Non-pigmented ciliary epithelial cell (primary cell): ENCODE measurements at regions not wholly inside any gene's neighbourhood (a gene's known extent, or its start where the extent isn't known, plus 50 kb on each side); places are given as distances from the start of the nearest gene placed in this dataset.
"Not testable (repeated sequence)": the region's sequence is repeated elsewhere in the genome, so short reads cannot be mapped to it uniquely, and the experiment has no call there.

Experiments
- DNase-seq: peaks from one replicate; pipeline ENCODE4 v3.0.0-alpha.2; 2010; ENCODE audit warnings: low read depth

DNA sequence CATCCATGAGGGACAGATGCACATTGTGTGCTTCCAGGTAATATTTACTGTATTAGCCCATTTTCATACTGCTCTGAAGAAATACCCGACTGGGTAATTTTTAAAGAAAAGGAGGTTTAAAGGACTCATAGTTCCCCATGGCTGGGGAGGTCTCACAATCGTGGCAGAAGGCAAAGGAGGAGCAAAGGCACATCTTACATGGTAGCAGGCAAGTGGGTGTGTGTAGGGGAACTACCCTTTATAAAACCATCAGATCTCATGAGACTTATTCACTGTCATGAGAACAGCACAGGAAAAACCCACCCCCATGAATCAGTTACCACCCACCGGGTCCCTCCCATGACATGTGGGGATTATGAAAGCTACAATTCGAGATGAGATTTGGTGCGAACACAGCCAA is 148.8 kb upstream of the FBXL17 start:
- no peak for DNase-seq

DNA sequence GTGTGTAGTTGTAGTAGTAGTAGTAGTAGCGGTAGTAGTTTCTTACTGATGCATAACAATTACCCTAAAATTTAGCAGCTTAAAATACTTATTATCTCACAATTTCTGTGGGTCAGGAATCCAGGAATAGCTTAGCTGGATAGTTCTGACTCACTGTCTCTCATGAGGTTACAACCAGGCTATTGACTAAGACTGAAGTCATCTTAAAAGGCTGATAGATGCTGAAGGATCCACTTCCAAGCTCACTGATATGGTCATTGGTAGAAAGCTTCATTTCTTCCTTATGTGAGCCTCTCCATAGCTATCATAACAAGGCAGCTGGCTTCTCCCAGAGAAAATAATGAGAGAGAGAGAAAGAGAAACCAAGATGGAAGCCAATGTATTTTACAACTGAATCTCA is 147.5 kb upstream of the FBXL17 start:
- DNase-seq = peak; percentile 28

DNA sequence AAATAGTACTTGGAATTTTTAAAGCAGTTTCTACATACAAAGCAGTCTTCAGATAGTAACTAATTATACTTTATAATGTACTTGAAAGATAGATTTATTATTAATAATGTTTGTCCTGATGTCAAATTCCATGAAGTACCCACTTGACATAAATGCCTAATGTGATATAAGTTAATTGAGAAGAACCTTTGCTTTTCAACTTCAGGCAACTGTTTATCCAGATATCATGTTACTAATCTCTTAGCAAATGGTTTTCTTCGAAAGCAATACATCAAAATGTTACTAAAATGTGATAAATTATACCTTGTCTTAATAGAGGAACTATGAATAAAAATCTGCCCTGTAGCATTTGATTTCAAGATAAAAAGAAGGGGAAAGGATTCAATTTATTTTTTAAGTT is 146.8 kb upstream of the FBXL17 start:
- DNase-seq = no peak

DNA sequence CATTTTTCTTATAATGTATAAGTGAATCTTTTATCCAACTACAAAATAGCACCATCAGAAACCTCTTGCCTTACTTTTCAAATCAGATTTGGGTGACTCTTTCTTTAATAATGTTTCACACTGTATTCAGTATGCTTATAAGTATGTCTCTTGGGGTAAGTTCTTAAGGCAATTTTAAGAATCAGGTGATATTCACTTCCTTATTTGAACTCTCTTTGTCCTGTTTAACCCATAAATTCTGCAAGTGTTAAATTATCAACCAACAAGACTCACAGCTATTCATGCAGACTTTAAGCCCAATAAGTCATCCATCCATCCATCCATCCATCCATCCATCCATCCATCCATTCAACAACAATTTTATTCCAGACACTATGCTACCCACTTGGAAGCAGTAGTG is 142.7 kb upstream of the FBXL17 start:
- no peak for DNase-seq

DNA sequence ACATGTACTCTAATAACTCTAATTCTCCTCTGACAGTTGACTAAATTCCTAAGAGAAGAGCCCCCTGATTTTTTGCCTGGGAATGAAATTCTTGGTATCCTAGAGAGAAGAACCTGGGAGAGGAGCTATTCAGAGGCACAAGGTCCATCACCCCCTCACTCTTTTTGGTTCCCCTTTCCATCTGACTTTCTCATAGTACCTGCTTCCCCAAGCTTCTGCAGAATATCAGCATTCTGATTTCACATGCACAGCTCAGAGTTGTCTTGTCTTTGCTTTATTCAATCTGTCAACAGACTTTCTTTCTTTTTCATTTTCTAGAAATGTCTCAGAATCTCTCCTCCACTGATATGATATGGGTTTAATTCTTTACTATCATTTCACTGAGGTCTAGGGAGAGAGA is 141.5 kb upstream of the FBXL17 start:
- DNase-seq = no peak

DNA sequence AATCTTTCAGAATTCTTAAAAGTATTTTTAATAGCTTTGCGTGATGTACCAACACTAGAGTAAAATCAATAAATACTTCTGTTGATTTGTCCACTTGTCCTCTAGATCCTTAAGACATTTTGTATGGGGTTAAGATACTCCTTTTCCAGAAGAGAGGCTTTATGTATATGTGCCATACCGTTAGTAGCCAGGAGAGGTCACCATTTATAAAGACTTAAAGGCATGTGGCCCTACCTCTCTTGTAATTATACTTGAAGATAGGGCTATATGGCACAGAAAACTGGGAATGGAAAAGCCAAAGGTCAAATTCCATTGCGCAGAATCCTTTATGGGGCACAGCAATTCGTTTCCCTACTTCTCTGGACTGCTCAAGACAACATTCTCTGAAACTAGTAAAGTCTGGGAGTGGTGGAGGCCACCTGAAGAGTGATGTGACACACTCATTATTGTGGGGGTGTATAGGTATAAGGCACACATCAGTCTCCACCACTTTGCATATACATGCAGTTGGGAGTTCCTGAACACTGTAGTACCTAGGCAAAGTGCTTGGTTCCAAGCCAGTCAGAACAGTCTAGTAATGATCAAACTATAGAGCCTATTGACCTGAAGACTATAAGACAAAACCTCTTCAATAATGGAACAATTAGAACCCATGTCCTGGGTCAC is 140.1 kb upstream of the FBXL17 start:
- DNase-seq = peak; percentile 38

DNA sequence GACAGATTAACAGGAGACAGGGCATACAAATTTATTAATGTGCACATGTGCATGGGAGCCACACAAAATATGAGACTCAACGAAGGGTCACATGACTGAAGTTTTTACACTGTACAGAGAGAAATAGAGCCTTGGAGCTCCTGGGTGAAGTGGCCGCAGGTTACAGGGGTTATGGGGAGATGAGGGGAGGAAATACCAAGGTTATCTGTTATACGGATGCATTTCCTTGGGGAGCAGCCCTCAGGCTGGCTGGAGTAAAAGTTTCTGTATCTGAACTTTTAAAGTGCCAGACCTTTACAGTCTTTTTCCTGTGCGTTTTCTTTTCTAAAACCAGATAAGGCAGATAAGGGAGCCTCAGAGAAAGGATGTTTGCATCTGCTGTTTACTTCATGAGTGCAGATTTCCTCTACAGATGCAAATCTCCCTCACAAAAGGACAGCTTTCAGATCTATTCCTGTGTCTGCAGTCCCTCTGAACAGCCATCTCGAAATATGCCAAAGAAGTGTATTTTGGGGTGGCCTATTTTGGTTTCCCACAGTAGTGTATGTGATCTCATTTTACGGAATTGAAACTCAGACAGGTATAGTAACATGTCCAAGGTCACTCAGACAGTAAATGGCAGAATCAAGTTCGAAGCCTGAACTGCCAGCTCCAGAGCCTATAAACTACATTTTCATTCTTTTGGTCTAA is 139.3 kb upstream of the FBXL17 start:
- no peak for DNase-seq

DNA sequence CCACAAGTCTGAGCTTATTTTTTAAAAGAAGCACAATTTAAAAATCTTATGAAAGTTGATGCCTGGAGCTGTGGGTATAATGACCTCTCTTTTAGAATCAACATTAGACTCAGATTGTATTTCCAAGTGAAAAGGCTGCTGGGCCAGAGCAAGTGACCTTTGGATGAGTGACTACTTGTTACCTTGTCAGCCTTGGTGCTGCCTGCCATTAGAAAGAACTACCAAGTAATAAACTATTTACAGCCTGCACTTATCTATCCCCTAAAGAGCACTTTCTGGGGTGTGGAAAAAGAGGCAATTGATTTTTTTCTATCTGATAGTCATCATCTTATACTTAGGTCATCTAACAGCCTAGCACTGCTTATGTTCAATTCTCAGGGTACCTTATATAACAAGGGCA is 134.9 kb upstream of the FBXL17 start:
- DNase-seq = no peak

DNA sequence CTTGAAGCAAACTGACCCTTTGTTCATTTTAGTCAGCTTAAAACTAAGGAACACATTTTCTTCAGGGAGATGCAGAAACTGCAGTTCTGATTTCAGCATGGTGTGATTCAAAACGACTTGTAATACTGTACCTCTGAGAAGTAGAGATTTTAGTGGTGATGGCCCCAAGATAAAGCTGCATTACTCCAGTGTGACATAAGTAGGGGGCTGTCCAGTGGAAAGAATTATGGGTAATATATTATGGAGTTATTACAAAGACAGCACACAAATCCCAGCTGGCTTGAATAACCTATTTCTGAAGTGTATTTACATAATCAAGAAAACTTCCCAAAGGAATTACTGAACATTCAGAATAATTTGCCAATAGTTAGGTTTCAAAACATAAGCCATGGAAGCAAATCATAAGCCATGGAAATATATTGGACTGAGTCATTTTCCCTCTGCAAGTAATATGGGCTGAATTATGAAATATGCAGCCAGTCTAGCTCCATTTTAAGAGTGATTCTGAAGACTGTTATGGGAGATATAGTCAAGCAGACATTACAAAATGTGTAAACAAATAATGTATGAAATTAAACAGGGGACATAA is 133.7 kb upstream of the FBXL17 start:
- DNase-seq = no peak

DNA sequence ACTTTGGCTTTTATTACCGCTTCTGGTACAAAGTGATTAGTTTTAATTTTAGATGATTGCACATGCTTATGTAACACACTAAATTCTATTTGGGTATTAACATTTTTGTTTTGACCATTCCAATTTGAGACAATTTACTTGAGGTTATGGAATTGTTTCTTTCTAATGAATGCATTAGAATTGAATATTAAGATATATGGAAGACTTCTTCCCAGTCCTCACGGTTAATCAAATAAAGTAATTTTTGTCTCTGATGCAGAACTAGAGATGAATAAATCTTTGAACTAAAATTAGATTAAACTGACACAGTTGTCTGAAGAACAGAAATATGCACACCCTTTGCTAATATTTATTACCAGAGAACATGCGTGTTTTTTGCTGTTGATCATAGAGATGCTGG is 127.1 kb upstream of the FBXL17 start:
- no peak for DNase-seq

DNA sequence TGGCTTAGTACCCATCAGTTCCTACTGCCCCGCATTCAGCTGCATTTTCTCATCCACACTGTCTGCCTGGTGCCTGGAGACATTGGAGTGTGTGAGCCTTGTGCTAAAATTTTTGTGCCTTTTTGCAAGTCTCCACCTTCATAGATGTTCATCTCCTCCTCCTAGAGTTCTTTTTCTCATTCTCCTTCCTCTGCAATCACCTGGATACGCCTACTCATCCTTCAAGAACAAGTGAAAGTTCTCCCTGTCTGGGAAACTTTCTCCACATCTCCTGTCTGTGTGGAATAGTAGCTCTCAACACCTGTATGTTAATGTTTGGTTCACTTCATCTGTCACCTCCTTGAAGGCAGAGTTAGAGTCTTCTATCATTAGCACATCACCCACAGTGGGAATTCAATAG is 125.7 kb upstream of the FBXL17 start:
- no peak for DNase-seq

DNA sequence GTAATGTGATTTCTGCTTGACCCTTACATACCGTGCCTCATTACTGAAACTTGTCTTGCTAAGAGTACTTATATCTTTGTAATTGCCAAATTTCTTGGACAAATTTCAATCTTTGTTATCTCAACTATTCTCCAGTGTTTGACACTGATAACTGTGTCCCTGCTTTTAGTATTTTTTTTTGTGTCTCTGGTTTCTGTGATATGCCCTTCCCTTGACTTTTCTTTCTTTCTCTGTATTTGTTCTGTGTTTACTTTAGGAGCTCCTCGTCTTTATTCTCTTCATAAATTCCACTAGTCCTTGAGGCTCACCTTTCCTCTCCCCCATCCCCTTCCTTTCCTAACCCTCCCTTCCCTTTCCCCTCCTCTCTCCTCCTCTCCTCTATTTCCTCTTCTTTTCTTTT is 123.7 kb upstream of the FBXL17 start:
- DNase-seq = no peak

DNA sequence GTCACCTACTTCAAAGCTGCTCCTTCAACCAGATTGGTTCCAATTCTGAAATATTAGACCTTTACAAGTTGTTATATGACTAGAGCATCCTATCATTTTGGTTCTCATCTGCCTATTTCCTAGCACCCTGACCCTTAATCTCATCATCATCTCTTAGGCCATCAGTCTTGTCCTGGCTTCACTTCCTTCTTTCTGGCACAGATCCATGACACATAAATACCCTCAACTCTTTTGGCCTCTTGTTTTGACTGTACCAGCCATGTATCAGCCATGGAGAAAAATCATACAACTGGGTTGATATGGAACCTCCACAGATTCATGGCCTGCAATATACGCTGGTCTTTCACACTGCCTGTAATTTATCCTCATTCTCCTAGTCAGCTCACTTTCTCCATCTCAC is 123.1 kb upstream of the FBXL17 start:
- no peak for DNase-seq

DNA sequence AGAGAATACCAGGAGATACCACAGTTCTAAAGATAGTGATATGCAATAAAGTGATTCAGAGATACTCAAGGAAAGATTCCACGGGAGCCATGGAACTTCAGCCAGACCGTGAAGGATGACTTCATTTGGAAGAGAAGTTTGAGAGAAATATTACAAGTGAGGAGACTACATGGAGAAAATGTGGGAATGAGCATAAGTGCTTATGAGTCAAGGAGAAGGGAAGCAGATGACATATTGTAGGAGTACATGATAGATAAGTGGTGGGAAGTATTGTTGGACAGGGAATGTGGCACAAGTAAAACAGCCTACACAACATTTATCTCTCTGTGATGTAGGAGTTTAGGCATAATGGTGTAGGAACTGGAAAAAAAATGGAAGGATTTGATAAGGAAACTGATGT is 122.1 kb upstream of the FBXL17 start:
- no peak for DNase-seq

DNA sequence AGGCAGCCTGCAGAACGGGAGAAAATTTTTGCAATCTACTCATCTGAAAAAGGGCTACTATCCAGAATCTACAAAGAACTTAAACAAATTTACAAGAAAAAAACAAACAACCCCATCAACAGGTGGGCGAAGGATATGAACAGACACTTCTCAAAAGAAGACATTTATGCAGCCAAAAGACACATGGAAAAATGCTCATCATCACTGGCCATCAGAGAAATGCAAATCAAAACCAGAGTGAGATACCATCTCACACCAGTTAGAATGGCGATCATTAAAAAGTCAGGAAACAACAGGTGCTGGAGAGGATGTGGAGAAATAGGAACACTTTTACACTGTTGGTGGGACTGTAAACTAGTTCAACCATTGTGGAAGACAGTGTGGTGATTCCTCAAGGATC is 113.7 kb upstream of the FBXL17 start:
- not testable (repeated sequence) for DNase-seq

DNA sequence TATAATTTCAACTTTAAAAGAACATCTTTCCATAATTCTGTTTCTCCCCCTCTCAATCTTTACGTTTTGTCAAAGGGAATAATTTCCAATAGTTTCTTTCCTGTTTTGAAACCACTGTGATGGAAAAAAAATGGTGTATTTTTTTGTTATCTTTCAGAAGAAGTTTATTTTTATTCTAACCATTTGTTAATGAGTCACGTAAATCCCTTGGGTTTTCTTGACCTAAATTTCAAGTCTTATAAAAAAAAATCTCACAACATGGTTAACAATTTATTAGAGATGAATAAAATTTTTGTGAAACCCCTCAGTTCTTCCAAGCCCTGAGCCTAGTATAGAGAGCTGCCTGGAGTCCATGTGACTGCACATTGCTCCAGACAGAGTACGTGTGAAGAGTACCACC is 106.1 kb upstream of the FBXL17 start:
- no peak for DNase-seq

DNA sequence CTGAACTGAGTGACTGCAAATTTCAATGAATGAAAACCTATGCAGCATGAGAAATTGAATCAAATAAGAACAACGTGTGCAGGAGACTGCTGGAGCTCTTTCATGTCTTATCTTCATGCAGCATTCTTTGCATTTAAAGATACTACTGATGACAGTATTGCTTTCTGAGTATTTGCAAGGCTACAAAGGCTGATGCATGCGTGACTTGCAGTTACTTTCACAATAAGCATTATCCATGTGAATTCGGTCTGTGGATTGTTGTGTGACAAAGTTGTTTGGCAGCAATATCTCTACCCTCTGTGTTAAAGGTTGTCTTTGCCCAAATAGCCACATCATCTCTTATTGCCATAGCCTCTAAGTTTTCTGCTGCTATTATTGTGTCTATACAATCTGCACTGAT is 102.1 kb upstream of the FBXL17 start:
- DNase-seq = no peak

DNA sequence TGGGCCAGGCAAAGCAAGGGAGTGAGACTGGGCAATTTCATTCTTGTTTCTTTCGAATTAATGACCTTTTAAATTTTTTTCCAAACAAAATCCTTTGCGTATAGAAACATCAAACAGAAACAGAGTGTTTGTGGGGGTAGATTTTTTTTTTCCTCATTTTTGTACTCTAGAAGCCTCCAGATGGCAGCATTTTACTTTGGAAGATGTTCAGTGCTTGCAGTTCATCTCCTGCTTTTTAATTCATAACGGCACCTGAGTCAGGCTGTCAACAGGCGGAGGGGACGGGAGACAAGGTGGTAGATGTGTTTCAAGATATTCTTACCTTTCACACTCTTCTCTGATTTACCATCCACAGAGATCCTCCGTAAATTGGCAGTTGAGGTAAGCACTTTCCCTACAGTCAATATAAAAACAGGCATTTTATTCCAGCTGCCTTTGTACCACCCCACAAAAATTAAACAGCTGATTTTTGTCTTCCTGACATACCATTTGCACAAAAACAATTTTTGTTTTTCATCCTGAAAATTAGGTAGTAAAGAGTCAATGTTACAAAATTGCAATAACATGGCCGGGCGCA is 99.5 kb upstream of the FBXL17 start:
- no peak for DNase-seq

DNA sequence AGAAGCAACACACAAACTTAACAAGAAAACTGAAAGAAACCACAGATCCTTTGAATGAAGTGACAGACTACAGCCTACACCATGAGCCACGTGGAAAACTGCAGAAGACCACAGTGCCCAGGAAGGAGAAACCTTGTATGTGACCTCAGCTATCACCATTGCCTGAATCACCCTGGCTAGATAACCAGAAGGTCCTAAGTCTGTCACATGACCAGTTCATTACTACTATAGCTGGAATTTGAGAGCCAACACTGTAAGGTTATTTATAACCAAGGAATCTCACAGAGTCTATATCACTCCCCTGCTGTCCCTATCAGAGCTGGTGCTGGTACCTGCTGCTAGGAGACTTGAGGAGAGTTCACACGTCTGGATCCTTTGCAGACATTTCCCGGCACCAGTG is 90.3 kb upstream of the FBXL17 start:
- DNase-seq = no peak

DNA sequence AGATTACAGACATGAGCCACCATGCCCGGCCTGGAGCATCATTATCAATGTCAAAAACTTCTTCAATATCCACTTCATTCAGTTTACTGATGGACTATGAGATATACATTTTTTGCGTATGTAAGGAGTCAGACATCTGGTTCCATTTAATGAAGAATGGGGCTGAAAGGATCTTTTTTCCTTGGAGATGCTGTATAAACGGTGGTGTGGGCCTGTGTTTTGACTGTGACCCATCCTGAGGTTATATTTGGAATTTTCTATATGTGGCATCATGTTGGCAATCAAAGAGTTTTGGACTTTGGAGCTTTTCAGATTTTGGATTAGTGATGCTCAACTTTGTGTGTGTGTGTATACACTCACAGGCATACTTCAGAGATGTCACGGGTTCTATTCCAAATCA is 85.7 kb upstream of the FBXL17 start:
- no peak for DNase-seq

DNA sequence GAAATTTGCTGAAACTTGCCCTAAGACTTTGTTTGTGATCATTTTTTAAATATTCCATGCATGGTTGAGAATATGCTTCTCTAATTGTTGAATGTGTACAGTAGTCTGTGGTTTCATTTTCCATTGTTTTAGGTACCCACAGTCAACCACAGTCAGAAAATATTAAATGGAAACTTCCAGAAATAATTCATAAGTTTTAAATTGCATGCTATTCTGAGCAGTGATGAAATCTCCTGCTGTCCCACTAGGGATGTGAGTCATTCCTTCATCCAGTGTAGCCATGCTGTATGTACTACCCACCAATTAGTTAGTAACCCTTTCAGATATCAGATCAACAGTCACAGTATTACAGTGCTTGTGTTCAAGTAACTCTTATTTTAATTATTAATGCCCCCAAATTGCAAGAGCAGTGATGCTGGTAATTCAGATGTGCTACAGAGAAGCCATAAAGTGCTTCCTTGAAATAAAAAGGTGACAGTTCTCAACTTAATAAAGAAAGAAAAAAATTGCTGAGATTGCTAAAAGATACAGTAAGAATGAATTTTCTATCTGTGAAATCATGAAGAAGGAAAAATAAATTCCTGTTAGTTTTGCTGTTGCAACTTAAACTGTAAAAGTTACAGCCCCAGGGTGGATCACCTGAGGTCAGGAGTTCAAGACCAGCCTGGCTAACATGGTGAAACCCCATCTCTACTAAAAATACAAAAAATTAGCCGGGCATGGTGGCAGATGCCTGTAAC is 79.9 kb upstream of the FBXL17 start:
- DNase-seq = peak; percentile 47

DNA sequence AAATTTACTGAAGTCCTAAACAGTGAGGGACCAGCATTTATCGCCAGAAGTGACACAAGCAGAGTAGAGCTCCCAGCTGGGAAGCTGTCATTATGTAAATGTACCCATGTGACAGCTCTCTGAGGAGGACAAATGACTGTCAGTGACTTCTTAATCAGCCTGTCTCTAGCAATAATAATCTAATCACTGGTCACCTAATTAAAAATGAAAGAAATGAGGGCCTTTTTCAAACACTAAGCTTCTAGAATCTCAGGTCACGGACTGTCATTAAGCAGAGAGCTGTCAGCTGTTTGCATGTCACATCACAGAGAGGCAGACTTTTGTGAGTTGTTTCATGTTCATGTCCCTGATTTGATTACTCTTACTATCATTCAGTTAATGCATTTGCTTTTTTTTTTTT is 77.9 kb upstream of the FBXL17 start:
- no peak for DNase-seq

DNA sequence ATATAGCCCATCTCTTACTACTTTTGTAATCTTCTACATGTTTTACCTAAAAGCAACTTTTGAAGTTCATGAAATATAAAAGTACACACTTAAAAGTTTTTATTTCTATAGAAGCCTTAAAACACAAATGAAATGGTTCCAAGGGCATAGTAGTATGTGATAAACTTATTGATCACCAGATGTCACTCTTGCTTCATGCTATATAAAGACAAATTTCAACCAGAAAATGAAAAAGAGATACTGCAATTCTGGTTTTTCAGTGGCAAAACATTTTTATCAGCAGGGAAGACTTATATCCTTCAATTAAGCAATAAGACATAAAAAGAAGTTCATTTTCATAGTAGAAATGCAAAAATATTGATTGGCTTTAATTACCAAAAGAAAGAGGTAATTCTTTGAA is 69.4 kb upstream of the FBXL17 start:
- DNase-seq = no peak
